ENCODE measurements at regions not wholly inside any gene's neighbourhood (a gene's known extent, or its start where the extent isn't known, plus 50 kb on each side); places are given as distances from the start of the nearest gene placed in this dataset.

DNA sequence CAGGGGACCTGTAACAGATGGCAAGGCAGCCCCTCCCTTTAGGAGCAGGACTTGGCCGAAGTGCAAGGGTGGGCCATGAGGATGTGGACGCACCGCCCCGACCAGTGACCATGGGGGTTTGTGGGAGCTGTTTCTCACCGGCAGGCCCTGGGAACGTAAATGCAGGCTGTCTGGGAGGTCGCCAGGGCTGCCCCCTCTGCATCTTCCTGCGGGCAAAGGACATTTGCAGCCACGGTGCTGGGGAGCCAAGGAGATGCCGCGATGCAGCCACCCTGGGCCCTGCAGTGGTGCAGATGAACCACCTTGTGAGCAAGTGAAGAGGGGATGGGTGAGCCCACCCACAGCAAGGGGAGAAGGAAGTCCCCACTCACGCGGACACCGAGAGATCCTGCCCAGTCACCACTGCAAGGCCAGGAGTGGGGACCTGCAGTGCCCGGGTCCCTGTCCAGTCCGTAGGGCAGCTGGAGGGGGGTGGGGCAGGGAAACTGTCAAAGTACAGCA lies 121.1 kb downstream of the SIK1 start:
- TF ChIP-seq, protein P1, sequence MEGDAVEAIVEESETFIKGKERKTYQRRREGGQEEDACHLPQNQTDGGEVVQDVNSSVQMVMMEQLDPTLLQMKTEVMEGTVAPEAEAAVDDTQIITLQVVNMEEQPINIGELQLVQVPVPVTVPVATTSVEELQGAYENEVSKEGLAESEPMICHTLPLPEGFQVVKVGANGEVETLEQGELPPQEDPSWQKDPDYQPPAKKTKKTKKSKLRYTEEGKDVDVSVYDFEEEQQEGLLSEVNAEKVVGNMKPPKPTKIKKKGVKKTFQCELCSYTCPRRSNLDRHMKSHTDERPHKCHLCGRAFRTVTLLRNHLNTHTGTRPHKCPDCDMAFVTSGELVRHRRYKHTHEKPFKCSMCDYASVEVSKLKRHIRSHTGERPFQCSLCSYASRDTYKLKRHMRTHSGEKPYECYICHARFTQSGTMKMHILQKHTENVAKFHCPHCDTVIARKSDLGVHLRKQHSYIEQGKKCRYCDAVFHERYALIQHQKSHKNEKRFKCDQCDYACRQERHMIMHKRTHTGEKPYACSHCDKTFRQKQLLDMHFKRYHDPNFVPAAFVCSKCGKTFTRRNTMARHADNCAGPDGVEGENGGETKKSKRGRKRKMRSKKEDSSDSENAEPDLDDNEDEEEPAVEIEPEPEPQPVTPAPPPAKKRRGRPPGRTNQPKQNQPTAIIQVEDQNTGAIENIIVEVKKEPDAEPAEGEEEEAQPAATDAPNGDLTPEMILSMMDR (IDR thresholded peaks at IDR 0.05; ENCODE audit: insufficient read depth, missing control alignments): no peak
- FAIRE-seq (no peak), DNase-seq (ENCODE audit: insufficient read length, low spot score) (no peak)

DNA sequence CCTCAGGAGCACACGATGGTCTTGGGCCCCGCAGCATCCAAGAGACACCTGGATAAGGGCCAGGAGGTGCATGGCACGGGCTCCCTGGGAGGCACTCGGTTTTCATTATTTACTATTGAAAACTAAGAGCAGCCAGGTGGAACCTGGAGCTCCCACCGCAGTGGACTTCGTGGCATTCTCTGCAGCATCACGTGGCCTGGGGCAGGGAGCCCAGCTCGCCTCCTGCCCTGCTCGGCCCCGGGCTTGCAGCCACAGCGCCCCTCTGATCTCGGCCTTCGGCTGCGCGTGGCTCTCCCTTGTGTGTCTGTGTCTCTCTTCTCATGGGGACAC lies 121.6 kb downstream of the SIK1 start:
- FAIRE-seq (no peak), DNase-seq (ENCODE audit: insufficient read length, low spot score) (no peak)
- TF ChIP-seq, protein P1 (IDR thresholded peaks at IDR 0.05; ENCODE audit: insufficient read depth, missing control alignments): no peak

DNA sequence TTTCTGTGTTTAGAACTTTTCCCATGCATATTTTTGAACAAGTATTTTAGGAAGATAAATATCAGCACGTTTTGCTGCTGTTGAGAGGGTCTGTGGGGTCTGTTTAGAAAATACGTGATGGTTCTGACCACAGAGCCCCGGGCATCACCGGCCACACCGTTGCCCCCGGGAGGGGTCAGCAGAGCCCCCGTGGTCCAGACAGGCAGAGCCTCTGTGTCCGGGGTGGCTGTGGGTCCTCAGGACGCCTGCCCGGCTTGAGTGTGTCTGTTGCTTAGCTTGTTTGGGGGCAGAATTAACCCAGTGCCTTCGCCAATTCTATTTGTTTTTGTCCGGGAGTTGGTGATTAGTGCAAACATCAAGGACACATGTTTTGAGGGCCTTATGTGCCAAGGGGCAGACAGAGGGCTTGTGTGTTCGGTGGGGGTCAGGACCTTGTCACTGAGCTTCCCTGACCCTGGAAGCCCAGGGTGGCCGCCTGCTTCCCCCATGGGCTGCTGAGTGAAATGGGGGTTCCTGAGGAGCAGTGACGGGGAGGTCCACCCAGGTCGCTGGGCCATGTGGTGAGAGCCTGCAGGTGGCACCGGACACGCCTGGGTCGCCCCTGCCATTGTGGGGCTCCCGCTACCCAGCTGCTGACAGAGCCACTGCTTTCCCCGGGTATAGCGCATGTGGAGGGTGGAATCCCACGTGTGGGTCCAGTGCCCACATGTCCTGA lies 122.2 kb downstream of the SIK1 start:
- DNase-seq (ENCODE audit: insufficient read length, low spot score): no peak
- TF ChIP-seq, protein P1 (IDR thresholded peaks at IDR 0.05; ENCODE audit: insufficient read depth, missing control alignments): no peak
- no peak for FAIRE-seq

DNA sequence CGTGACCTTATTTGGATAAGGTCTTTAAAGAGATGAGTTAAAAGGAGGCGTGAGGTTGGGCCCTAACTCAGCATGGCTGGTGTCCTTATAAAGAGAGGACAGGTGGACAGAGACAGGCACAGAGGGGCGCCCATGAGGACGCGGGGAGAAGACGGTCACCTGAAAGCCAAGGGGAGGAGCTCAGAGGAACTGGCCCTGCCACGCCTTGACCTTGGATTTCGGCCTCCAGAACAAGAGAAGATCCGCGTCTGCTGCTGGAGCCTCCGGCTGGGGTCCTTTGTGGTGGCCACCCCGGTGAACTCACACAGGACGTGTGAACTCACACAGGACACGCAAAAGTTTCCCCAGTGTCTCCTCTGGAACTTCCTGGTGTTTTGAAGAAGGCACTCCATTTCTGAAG lies 122.7 kb downstream of the SIK1 start:
- DNase-seq (ENCODE audit: insufficient read length, low spot score) (no peak), FAIRE-seq (no peak)
- TF ChIP-seq, protein P1 (IDR thresholded peaks at IDR 0.05; ENCODE audit: insufficient read depth, missing control alignments): no peak

DNA sequence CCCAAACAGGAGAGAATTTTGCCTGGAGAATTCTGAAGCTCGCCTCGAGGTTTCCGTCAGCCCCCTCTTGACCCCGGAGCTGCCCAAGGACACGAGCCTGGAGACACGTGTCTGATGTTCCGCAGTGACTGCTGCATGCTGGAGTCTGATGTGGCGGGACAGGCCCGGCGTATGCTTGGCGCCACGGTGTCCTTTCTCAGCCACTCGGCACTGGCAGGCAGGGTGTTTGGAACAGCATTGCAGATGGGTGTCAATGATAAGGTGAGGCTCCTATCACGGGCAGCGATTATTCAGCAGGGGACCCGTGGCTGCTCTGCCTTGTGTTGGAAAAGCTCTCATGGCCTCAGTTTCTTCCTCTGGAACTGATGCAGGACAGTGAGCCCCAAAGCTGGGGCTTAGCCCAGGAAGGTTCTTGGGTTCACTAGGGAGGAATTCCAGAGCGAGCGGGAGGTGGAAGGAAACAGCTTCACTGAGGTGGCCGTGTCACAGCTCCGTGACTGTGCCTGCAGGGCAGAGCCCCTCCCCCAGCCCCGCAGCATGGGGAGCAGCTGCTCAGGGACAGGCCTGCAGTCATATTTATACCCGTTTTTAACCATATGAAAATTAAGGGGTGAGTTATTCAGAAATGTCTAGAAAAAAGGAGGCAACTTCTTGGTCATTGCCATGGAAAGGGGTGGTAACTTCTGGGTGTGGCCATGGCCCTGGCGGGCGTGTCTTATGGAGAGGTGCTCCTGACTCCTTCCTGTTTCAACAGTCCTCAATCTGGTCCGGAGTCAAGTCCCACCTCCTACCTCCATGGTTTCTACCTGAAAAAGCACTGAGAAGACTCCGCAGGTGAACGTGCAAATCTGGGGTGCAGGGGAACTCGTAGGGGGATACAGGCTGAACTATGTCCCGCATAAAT lies 123.4 kb downstream of the SIK1 start:
- no peak for FAIRE-seq

DNA sequence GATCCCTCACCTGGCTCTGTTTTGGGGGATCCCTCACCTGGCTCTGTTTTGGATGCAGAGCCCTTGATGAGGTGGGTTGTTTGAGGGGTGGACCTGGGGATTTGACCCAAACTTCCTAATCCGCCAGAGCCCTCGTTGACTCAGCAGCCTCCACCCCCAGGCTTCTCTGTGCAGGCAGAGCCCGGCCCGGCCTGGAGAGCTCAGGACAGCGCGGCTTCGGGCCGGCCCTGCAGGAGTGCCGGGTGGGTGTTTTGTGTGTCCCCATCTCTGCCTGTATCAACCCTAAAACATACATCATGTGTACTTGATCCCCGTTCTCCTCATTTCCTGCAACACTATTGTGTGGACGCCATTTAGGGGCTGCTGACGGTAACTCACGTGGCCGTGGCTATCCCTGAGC lies 124.2 kb downstream of the SIK1 start:
- no peak for FAIRE-seq
- TF ChIP-seq, protein P1 (IDR thresholded peaks at IDR 0.05; ENCODE audit: insufficient read depth, missing control alignments): no peak
- no peak for DNase-seq (ENCODE audit: insufficient read length, low spot score)

More for the DNA sequence above, 123.4 kb downstream of the SIK1 start:
- TF ChIP-seq, protein P1 (IDR thresholded peaks at IDR 0.05; ENCODE audit: insufficient read depth, missing control alignments): no peak
- no peak for DNase-seq (ENCODE audit: insufficient read length, low spot score)

Measured in D721Med (cell line).